NK-92 treated with Interleukin-12 subunit alpha and Interleukin-12 subunit beta, amount 100 ng/mL, for 24 hours (cell line): ENCODE measurements at regions not wholly inside any gene's neighbourhood (a gene's known extent, or its start where the extent isn't known, plus 50 kb on each side); places are given as distances from the start of the nearest gene placed in this dataset.

Source experiments
- DNase-seq: peaks from one replicate; lab custom pipeline; 2025; lab: John Stamatoyannopoulos, UW

- no peak for DNase-seq
Observed at GRCh38 chr12:124411953-124412645, 117.2 kb downstream of the RFLNA start.

DNA sequence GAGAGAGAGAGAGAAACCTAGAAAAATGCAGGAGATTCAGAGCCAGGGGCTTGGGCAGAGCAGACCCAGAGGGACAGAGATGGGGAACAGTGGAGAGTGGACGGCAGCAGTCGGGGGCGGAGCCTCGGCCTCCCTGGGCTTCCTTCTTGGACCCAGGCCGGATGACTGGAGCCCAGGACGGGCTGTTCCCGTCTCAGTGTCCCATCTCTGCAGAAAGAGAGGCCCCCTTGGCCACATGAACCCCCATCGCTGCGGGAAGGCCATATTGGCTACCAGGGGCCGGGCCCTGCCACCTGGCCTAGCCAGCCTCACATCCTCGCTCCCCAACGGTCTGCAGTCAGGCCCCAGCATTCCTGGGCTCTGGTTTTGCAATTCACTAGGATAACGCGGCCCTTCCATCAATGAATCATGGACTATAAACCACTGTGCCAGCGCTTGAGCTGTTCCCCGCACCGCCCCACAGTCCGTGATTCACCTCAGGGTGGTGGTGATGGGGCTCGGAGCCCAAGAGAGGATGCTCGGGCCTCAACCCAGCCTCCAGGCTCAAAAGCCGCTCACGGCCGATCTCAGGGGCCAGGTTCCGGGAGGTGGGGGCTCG, 116.5 kb downstream of the RFLNA start:
- DNase-seq, result no peak

DNA sequence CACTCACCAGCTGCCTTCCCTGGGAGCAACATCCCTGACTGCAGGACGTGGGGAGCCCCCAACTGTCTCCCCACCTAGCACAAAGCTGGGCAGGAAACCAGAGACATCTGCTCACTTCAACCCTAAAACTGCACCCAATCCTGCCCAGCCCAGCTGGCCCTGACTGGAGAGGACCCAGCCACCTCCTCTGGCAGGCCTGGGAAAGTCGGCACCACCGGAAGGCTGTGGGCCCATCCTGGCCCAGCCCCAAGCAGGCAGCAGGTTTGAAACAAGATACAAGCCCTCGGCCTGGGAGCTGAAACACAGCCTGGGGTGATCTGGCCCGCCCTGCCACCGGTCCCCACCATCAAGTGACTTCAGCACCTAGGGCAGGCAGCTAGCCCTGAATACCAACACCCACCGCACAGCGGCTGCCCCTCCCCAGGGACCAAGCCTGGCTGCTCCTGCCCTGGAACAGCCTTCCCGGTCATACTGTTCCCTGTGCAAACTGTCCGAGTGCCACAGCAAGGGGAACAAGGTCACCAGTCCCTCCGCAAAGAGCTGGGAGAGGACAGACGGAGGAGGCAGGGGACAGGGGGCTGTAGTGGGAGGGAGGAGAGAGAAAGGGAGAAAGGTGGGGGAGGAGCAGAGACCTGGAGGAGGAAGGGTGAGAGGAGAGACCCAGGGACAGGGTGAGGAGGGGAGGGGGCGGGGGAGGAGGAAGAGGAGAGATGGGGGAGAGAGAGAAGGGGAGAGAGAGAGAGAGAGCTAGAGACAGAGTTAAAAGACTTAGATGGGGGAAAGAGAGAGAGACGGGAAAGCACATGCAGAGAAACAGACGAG, 115.7 kb downstream of the RFLNA start:
- no peak for DNase-seq

DNA sequence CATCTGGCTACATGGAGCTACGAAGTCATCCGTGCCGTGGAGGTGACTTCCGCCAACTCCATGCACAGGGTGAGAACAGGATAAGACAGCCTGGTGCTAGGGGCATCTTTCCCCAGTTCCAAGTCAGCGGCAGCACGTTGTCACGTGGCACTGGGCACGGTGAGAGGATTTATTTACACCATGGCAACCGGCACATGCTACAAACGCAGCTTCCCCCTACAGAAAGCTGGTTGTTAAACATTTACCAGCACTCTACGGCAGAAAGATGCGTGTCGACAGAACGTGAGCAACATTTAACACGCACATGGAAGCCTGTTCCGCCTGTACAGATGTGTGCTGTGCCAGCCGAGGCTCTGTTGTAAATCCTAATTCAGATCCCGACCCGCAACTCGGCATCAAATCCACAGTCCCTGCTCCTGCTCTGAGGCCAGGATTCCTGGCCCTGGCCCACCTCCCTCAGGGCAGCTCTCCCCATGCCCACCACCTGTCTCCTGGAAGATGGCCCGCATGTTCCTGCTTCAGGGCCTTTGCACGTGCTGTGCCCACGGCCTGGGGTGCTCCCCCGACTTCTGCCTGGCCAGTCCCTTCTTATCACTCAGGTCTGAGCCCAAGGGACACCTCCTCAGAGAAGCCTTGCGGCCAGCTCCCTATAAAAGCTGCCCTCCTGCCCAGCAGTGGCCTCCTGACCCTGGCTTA, 114.1 kb downstream of the RFLNA start:
- DNase-seq, result no peak

- no peak for DNase-seq
Observed at GRCh38 chr12:124407074-124407473, 112.2 kb downstream of the RFLNA start.

GRCh38 chr12:124406043-124406442, 111.2 kb downstream of the RFLNA start:
- DNase-seq, result no peak

- DNase-seq, result no peak
Observed at GRCh38 chr12:124405592-124405991, 110.7 kb downstream of the RFLNA start.

GRCh38 chr12:124405151-124405550, 110.3 kb downstream of the RFLNA start:
- DNase-seq, result no peak

DNA sequence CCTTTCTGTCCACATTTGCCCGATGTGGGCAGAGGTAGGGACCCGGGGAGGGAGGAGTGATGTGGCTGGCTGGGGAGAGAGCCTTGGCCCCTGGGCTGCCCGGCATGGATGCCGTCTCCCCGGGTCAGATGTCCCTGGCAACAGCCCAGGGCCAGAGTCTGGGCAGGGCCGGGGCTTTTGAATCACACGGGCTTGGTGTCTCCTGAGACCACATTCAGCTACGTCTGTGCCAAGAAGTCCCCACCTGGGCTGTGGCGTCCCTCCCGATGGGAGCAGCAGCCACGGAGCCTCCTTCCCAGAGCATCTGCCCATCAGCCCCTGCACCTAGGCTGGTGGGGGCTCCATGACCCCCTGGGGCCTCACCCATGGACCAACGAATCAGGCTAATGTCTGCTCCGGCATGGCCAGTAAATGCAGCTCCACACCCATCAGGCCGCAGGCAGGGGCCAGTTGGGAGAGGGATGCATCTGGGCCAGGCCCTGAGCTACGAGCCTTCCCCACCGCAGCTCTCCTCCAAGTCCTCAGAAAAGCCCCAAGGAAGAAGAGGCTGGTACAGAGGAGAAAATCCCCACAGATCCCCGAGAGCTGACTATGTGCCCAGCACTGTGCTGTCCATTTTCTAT, 109.4 kb downstream of the RFLNA start:
- no peak for DNase-seq

- DNase-seq, result no peak
Observed at GRCh38 chr12:124403273-124403672, 108.4 kb downstream of the RFLNA start.

GRCh38 chr12:124402248-124403066, 107.6 kb downstream of the RFLNA start:
- no peak for DNase-seq

DNA sequence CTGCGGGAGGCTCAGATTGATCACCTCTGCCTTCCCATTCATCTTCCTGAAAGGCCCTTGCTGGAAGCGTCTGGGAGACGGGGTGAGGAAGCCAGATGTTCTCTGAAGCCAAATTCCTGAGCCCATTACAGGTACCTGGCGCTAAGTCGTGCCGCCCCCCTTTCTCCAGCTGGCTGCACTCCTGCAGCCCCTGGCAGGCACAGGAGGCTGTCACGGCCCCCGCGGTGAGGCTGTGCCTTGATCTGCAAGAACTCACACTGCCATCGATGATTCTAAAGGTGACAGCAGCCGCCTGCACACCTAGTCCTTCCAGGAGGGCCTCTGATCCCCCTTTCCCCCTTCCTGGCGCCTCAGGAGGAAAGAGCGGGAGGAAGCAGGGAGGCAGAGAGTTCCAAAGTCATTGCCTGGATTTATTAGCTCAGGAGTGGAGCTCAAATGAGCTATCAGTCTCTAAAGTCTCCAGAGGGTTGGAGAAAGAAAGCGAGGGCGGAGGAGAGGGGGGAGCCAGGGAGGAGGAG, 106.9 kb downstream of the RFLNA start:
- DNase-seq, result no peak

DNA sequence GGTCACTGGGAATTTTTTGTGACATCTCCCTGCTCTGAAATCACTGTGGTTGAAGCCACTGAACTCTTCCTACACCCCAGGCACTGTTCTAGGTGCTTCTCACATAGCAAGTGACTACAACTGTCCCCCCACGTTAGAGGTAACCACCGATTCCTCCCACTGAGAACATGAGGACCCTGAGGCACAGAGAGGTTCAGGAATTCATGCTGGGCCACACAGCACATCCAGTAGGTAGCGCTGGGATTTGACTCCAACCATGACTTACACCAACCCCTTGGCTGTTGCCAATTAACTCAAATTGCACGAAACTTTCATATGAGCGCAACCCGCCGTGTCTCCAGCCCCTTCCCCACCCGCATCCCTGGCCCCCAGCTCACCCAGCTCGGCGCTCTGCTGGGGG, 105.2 kb downstream of the RFLNA start:
- DNase-seq, result no peak

- no peak for DNase-seq
Observed at GRCh38 chr12:124399622-124400021, 104.7 kb downstream of the RFLNA start.

- no peak for DNase-seq
Observed at GRCh38 chr12:124398578-124399227, 103.8 kb downstream of the RFLNA start.

DNA sequence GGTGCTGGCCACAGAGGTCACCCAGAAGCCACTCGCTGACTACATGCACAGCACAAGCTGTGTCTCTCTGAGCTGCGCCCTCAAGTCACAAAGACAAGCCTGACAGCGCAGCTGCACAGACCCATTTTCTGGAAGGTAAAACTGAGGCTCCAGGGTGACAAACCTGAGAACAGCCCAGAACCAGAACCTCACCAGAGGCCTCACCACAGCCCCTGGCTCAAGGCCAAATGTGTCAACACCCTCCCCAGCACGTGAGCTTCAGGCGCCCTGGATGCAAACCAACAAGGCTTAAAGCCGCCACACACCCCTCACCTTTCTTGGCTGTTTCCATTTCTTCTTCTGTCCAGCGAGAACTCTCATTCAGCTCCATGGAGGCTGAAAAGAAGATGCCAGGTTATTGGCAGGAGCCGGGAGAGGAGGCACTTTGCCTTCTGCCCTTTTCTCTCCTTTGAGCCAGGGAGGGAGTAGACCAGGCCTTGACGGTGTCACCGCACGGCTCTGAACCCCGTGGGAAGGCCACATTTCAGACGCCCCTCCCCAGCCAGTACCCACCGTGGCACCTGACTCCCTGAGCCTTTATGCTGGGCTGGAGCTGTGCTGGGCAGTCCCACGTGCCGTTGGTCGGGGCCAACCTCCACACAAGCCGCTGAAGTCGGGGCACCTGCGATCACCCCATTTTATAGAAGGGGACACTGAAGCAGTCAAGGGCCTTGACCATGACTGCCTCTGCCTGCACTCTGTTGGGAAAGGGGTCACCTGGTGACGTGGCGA, 103.1 kb downstream of the RFLNA start:
- no peak for DNase-seq

DNA sequence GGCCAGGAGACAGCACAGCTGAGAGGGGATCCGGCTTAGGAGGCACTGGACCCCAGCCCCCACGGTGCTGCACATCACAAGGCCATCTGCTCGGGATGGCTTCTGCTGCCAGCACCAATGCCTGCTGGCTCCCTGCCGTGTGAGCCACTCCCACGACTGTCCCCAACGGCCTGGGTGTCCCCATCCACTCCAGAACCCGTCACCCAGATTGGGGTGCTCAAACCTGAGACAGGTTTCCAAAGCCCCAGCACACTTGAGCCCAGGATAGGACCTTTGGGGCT, 102.4 kb downstream of the RFLNA start:
- DNase-seq, result no peak

GRCh38 chr12:124396544-124397398, 101.9 kb downstream of the RFLNA start:
- DNase-seq, result no peak

DNA sequence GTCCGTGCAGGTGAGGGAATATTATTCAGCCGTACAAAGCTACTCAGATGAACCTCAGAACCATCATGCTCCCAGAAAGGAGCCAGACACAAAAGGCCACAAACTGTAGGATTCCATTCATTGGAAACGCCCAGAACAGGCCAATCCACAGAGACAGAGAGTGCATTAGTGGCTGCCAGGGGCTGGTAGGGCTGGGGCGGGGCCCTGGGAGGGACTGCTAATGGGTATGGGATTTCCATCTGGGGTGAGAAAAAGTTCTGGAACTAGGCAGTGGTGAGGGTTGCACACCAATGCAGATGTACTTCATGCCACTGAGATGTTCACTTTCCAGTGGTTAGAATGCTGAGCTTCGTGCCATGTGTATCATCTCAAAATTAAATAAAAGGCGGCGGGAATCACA, 101.1 kb downstream of the RFLNA start:
- no peak for DNase-seq
